GM18867 (cell line): ENCODE measurements at regions not wholly inside any gene's neighbourhood (a gene's known extent, or its start where the extent isn't known, plus 50 kb on each side); places are given as distances from the start of the nearest gene placed in this dataset.
"Not testable (repeated sequence)": the region's sequence is repeated elsewhere in the genome, so short reads cannot be mapped to it uniquely, and the experiment has no call there.

Experiments used
- ATAC-seq: cut with Tn5 transposase; IDR thresholded peaks from one replicate; pipeline ENCODE4 v1.9.1; 2021; ENCODE audit warnings: mild to moderate bottlenecking, moderate library complexity; ENCODE audit not compliant: unreplicated experiment

- no peak for ATAC-seq
Measured at GRCh38 chr1:184889166-184889565, 85.1 kb downstream of the NIBAN1 start.

GRCh38 chr1:184888505-184888904 lies 85.8 kb downstream of the NIBAN1 start:
- ATAC-seq = no peak

DNA sequence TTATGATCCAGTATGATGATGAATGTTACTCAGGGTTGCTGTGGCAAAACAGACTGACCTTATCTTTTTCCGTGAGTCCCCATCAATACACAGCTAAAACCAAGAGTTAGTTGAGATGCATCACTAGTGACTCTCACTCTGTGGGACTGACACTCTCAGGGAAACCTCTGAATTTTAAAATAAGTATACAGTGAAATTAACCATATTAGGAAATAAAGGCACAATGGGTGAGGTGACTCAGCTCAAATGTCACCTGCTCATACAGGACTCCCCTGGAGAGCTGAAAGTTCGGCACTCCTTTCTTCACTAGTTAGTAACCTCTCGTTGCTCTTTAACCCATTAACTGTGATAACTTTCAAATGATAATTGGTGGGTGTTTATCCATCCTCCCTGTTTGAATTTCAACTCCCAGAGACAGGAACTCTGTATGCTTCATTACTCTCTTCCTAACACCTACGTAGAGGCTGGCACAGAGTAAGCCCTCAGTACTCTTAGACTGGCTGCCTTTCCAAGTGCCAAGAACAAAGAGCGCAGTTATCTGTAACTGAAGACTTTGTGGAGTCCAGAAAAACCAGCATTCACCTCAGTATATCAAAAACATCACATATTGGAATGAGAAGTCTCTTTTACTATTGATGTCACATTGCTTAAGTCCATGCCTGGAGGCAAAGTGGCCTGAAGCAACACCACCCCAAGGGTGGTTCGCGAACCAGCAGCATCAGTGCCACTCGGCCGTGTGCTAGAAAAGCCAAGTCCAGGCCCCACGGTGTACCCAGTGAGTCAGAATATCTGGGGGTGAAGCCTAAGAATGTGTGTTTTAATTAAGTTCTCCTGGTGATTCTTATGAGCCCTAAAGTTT lies 91.1 kb downstream of the NIBAN1 start:
- ATAC-seq = peak; percentile 55

DNA sequence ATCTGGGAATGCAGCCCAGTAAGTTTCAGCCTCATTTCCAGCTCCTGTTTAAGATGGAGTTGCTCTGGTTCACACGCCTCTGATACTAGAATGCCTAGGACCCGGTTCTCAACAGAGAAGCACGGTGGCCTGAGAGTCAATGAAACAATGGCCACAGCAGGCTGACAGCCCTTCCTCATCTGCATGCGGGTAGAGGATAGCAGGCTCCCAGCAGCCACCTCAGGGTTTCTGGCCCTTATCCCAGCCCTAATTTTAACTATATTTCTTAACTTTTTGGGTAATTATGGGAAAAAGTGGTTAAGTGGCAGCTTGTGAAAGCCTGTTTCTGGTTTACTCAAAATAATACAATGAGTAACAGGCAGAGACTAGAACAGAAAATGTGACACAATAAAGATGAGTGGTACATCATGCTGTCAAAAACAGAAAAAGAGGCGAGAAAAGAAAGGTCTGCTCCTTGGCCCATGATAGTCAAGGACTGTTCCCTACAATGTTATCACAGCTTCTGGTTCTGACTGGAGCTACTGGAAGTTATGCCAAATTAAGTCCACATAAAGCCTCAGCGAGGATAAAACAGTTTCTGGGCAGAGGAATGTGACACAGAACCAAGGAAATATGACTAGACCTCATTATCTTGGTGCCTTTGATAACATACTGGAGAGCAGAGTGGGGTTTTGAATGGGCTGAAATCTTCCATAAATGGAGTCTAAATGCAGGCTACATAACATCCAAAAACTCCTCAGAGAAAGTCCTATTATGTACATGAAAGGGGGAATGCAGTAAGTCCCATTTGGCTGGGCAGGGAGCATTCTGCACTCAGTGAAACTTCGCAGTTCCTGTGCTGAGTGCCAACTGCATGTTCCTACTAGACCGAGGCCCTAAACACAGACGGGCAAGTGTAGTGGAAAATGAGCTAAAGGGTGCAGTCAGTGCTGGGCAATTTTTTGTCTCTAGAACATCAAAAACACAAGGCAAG lies 92.1 kb downstream of the NIBAN1 start:
- ATAC-seq = peak; percentile 65

DNA sequence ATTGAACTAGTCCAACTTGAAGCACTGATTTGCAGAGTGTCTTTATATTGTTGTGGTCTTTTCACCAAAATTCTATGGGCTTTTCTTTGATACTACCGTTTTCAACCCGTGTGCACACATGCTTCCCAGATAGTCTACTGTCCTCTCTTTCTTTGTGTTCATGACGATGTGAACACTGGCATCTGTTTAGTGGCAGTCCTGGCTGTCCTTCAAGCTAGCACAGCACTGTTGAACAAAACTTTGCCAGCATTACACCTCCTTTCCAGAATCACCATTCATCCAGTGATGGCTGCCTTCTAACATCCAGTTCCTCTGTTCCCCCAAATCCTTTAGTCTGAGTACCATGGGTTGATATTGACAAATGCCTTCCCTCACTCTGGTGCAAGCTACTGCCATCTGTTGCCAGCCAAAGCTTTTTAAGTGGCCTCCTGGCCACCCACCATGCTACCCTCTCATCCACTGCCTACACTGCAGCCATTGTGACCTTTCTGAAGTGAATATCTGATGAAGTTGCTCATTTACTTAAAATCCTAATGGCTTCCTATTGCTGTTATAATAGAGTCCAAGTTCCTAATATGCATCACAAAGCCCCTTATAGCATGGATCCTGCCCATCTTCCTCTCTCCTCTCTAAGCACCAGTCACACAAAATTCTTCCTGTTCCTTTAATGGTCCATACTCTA lies 94.3 kb downstream of the NIBAN1 start:
- no peak for ATAC-seq

GRCh38 chr1:184878602-184879001 lies 95.7 kb downstream of the NIBAN1 start:
- ATAC-seq = no peak

GRCh38 chr1:184878002-184878401 lies 96.3 kb downstream of the NIBAN1 start:
- no peak for ATAC-seq

GRCh38 chr1:184876015-184876414 lies 98.3 kb downstream of the NIBAN1 start:
- not testable (repeated sequence) for ATAC-seq

DNA sequence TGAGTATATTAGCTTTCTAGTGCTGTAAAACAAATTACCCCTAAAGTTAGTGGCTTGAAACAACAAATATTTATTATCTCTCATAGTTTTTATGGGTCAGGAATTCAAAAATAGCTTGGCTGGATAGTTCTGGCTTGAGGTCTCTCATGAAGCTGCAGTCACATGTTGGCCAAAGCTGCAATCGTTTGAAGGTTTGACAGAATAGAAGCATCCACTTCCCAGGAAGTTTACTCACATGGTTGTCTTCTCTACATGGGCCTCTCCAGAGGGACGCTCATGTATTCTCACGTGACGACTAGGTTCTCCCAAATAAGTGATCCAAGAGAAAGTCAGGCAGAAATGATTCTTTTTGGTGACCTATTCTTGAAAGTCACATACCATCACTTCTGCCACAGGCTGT lies 99.1 kb downstream of the NIBAN1 start:
- no peak for ATAC-seq

GRCh38 chr1:184870319-184870718 lies 104.0 kb downstream of the NIBAN1 start:
- ATAC-seq = no peak

GRCh38 chr1:184867866-184868689 lies 106.2 kb downstream of the NIBAN1 start:
- ATAC-seq = no peak

- ATAC-seq = peak; percentile 95
Measured at GRCh38 chr1:184866991-184867788, 107.1 kb downstream of the NIBAN1 start.

DNA sequence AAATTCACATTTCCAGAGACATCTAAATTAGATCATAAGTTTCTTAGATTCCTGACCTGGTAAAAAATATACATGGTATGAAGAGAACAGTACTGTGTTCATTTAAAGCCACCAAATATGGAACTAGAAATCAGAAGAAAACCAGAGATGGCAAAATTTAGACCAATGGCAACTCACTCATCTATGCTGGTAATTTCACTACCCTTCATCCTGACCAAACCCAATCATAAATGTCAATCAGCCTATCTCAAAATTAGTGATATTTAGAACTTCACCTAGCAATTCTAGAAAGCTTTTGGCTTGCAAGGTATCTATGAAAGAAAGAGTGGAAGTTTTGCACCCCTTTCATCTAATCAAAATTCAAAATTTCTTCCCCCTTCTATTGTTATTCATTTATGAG lies 107.7 kb downstream of the NIBAN1 start:
- peak; percentile 39 for ATAC-seq

DNA sequence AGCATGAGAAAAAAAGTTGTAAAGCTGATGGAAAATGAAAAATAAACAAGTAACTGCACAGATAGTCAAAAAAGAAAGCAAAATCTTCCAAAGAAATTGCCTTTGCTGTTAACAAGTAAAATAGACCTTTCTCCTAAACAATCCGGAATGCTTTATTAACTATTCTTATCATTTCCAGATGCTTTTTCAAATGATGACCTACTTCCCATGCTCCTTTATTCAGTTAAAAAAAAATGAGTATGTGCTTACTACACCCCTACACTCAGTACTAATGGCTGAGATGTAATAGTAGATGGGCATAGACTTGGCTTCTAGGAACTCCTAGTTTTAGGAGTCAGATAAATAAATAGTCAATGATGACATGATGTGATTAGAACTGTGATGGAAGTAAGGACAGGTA lies 108.5 kb downstream of the NIBAN1 start:
- no peak for ATAC-seq

DNA sequence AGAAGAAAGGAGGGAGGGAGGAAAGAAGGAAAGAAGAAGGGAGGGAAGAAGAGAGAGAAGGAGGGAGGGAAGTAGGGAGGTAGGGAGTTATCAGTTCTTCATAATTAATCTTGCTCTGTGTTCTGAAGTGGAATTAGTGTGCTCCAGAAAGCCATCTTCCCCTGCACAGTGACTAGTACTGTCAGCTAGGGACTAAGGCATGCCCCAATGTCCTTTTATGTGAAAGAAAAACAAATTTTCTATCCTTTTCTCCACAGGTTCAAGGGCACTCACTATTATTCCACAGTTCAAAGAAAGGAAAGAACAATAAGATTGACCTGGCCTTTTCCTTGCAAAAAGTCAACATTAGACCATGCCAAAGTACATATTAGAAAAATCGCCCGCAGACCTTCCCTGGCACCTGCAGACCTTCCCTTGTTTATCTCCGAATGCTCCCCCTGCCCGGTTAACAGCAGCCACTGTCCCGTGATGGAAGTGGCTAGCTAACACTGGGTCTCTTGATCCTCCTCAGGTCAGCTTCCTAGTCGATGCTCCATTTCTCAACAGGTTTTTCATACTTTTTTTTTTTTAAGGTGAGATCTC lies 107.2 kb upstream of the EDEM3 start:
- ATAC-seq = no peak

DNA sequence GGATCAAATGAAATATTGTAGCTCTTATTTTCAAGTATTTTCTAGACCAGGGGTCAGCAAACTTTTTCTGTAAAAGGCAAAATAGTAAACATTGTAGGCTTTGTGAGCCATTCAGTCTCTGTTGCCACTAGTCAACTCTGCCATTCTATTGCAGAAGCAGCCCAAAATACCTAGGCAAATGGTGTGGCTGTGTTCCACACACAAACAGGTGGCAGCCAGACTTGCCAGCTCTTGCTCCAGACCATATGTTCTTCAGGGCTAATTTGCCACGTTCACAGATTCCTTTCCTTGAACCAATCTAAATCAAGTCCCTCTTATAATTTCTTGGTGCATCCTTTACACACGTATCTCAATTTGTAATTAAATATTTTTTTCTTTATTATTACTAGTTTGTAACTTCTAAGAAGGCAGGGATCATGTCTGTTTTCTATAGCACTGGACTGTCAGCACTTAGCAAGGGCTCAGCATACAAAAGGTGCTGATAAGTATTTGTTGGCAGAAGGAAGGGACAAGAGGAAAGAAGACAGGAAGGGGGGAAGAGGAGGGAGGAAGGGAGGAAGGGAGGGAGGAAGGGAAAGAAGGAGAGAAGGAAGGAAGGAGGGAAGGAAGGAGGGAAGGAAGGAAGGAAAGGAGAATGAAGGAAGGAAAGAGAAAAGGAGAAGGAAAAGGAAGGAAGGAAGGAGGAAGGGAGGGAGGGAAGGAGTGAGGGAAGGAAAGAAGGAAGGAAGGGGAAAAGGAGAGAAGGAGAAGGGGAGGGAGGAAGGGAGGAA lies 106.5 kb upstream of the EDEM3 start:
- peak; percentile 91 for ATAC-seq

- ATAC-seq = peak; percentile 32
Measured at GRCh38 chr1:184860535-184860934, 105.9 kb upstream of the EDEM3 start.

DNA sequence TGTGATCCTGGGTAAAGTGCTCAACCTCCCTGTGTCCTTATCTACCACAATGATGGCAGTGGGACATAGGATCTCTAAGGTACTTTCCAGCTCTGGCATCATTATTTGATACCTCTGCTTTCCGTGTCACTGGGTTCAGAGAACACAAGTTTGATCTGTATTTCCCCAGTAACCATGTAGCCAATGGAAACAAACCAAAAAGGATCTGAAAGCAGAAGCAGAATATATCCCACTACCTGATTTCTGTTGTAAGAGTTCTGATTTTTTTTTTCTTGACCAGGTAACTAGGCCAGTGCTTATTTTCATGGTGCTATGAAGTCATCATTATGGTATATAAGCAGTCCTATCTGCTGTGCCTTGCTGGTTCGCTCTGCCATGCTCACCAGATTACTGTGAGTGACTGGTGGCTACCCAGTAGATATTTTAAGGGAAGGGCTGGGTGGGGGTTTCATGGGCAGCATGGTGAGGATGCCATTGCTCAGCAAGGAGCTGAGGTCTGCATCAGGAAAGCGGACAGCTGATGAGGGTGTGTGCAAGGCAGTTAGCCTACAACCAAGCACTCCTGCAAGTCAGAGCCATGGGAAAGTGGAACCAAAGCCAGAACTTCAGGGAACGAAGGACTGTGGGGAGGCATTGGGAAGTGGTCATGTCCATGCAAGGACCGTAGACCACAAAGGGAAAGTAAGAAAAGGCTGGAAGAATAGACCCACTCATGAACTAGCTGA lies 104.9 kb upstream of the EDEM3 start:
- ATAC-seq = no peak
